GM06990 (cell line): ENCODE measurements at regions not wholly inside any gene's neighbourhood (a gene's known extent, or its start where the extent isn't known, plus 50 kb on each side); places are given as distances from the start of the nearest gene placed in this dataset.

Source experiments
- DNase-seq: peaks from one replicate; pipeline ENCODE4 v3.0.0-alpha.2; 2011; ENCODE audit not compliant: insufficient read length; ENCODE audit errors: extremely low read depth
- H3K27me3 ChIP-seq: replicated peaks from 2 replicates; pipeline ENCODE4 v1.6.0; 2011; ENCODE audit warnings: low read length; ENCODE audit not compliant: control insufficient read depth, insufficient read depth
- H3K36me3 ChIP-seq: 2 replicates; pipeline ENCODE4 v1.5.1; 2011; ENCODE audit warnings: low read length; ENCODE audit not compliant: control insufficient read depth, insufficient read depth
- H3K4me3 ChIP-seq: replicated peaks from 2 replicates; pipeline ENCODE4 v1.5.1; 2011; ENCODE audit warnings: low read depth, mild to moderate bottlenecking, control low read depth, low read length
- TF ChIP-seq, protein P1 (sequence below): IDR thresholded peaks from 2 replicates; pipeline ENCODE4 v1.5.1; 2011; ENCODE audit warnings: low read length, control low read depth, mild to moderate bottlenecking, inconsistent platforms; ENCODE audit not compliant: insufficient read depth, poor library complexity, severe bottlenecking

- Histone ChIP-seq H3K4me3 (no peak overlapping the region), H3K36me3 (no peaks in the 10 kb centered on the region), H3K27me3 (no peaks in the 10 kb centered on the region)
- TF ChIP-seq, protein P1, sequence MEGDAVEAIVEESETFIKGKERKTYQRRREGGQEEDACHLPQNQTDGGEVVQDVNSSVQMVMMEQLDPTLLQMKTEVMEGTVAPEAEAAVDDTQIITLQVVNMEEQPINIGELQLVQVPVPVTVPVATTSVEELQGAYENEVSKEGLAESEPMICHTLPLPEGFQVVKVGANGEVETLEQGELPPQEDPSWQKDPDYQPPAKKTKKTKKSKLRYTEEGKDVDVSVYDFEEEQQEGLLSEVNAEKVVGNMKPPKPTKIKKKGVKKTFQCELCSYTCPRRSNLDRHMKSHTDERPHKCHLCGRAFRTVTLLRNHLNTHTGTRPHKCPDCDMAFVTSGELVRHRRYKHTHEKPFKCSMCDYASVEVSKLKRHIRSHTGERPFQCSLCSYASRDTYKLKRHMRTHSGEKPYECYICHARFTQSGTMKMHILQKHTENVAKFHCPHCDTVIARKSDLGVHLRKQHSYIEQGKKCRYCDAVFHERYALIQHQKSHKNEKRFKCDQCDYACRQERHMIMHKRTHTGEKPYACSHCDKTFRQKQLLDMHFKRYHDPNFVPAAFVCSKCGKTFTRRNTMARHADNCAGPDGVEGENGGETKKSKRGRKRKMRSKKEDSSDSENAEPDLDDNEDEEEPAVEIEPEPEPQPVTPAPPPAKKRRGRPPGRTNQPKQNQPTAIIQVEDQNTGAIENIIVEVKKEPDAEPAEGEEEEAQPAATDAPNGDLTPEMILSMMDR, result no peak
- DNase-seq, result no peak
These were observed 424.9 kb downstream of the CENPC start for GRCh38 chr4:67120369-67120768.

- no peaks in the 10 kb centered on the region for H3K36me3 ChIP-seq
- H3K4me3 ChIP-seq, result no peak overlapping the region
- TF ChIP-seq, protein P1, result no peak
- DNase-seq, result no peak
- H3K27me3 ChIP-seq, result no peaks in the 10 kb centered on the region
These were observed 436.0 kb downstream of the CENPC start for GRCh38 chr4:67109276-67109675.

- Histone ChIP-seq H3K27me3 (no peaks in the 10 kb centered on the region), H3K4me3 (no peak overlapping the region), H3K36me3 (no peaks in the 10 kb centered on the region)
- no peak for DNase-seq
- TF ChIP-seq, protein P1, result no peak
These were observed 438.3 kb downstream of the CENPC start for GRCh38 chr4:67106861-67107460.

GRCh38 chr4:67104145-67104544 lies 441.2 kb downstream of the CENPC start:
- no peak for DNase-seq
- TF ChIP-seq, protein P1, result no peak
- no peak overlapping the region for H3K4me3 ChIP-seq
- H3K27me3 ChIP-seq, result no peaks in the 10 kb centered on the region
- H3K36me3 ChIP-seq, result no peaks in the 10 kb centered on the region

DNA sequence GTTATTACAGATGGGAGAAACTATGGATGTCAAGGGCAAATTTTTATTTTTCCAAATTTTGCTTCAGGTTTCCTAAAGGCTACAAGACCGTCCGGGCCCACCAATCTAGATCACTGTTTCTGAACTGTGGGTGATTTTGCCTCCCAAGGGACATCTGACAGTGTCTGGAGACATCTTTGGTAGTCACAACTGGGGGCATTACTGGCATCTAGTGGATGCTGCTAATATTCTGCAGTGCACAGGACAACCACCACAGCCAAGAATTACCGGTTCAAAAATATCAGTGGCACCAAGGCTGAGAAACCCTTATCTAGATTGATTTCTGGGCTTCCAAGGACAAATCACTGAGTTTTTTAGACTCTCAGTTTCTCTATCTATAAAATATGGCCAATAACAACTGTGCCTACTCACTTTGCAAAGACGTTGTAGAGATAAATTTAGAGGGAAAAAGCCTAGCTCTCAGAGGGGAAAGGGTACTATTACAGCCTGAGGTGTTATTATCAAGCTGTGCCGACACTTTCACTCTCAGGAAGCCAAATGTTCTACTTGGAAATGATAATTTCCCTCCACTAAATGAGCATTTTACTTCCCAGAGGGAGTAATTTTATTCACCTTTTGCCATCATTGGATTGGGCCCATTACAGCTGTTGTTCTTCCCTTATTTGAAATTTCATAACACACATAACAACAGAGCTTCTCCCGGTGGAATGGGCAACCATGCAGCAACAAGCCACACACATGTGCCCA lies 442.1 kb downstream of the CENPC start:
- H3K27me3 ChIP-seq, result no peaks in the 10 kb centered on the region
- DNase-seq, result no peak
- no peaks in the 10 kb centered on the region for H3K36me3 ChIP-seq
- no peak overlapping the region for H3K4me3 ChIP-seq
- TF ChIP-seq, protein P1, result no peak

DNA sequence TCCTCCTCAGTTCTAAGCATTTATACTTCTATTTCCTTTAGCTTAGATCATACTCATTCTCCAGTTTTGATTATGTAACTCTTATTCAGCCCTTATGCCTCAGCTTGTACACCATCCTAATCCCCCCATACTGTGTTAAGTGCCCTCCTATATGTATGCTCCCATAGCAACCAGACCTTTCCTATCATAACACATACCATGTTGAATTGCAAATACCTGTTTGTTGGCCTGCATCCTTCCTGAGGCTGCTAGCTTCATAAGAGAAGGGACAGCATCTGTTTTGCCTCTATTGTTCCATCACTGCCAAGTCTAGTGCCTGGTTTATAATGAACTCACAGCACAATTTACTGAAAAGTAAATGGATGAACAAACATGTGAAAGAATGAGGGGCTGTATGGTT lies 443.7 kb downstream of the CENPC start:
- no peak for DNase-seq
- Histone ChIP-seq H3K4me3 (no peak overlapping the region), H3K27me3 (no peaks in the 10 kb centered on the region), H3K36me3 (no peaks in the 10 kb centered on the region)
- TF ChIP-seq, protein P1, result no peak
